NCI-H2196 (cell line): ENCODE measurements at regions not wholly inside any gene's neighbourhood (a gene's known extent, or its start where the extent isn't known, plus 50 kb on each side); places are given as distances from the start of the nearest gene placed in this dataset.

Experiments used
- DNase-seq: peaks from one replicate; lab custom pipeline; 2025; ENCODE audit not compliant: unreplicated experiment; lab: John Stamatoyannopoulos, UW

GRCh38 chr12:67929384-67929772 lies 59.9 kb upstream of the IFNG-AS1 start:
- no peak for DNase-seq

GRCh38 chr12:67937822-67938221 lies 51.4 kb upstream of the IFNG-AS1 start:
- no peak for DNase-seq
